Stimulated activated CD4-positive, alpha-beta T cell treated with anti-CD3 and anti-CD28 coated beads, Interleukin-4, amount 100 ng/mL, for 48 hours (primary cell): ENCODE measurements at regions not wholly inside any gene's neighbourhood (a gene's known extent, or its start where the extent isn't known, plus 50 kb on each side); places are given as distances from the start of the nearest gene placed in this dataset.

Source experiments
- DNase-seq, 2 donors: peaks; one replicate each; pipeline ENCODE4 v3.0.0-alpha.2; 2020; ENCODE audit warnings: low read depth in 2 of 2

DNA sequence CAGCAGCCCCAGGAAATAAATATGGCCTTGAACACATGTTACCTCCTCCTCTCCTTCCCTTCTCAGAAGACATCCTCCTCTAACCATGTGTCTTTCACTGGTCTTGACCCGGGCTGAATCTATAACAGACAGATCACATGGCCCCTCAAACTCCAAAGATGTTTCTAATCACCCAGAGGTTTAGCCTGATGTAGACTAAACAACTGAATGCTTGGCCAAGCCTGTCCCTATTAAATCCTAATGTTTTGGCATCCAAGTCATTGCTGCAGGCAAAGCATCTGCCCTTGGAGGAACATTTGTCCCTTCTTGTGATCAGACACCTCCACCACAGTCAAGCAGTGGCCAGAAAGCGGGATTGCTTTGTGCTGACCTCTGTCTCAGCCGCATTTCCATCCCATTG, 65.5 kb downstream of the ANKRD60 start:
- DNase-seq = no peak

DNA sequence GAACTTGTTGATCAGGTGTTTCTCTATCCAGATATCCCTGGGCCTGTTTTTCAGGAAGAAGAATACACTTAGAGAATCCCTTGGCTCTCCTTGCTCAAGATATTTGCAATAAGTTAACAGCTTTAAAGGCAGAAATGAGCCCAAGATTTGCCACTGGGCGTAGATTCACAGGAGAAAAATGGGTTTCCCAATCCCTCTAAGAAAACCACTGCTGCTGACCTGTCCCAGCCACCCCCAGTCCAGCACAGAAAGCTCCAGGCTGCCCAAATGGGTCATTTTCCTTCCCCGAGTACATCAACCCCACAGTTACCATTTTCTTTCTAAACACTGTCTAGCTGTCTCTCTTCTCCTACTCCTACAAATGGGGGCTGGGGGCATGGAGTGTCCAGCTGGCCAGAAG, 67.3 kb downstream of the ANKRD60 start:
- DNase-seq = no peak

DNA sequence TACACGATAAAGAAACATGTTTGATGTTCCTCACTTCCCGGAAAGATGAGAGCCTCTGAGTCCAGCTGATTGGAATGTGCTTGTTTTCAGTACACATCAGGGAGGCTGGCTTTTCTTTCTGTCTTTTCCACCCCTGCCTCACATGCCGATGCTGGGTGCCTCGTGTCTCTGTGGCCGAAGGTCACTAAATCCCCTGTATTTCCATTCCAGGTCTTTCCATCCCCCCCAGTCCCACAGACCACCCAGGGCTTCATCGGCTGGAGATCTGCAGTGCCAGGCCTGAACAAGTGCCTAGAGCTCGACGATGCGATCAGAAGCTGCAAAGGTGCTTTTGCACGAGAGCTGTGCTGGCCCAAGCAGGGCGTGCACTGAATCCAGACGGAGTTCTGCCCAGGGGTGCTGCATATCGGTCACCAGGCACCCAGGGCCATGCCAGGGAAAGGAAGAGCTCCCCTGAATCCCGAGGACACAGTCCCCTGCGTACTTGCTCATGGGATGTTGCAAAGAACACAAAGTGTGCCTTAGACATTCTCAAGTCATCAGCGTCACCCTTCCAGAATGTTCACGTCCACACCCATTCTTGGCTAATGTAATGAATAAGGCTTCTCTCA, 67.9 kb downstream of the ANKRD60 start:
- no peak for DNase-seq

DNA sequence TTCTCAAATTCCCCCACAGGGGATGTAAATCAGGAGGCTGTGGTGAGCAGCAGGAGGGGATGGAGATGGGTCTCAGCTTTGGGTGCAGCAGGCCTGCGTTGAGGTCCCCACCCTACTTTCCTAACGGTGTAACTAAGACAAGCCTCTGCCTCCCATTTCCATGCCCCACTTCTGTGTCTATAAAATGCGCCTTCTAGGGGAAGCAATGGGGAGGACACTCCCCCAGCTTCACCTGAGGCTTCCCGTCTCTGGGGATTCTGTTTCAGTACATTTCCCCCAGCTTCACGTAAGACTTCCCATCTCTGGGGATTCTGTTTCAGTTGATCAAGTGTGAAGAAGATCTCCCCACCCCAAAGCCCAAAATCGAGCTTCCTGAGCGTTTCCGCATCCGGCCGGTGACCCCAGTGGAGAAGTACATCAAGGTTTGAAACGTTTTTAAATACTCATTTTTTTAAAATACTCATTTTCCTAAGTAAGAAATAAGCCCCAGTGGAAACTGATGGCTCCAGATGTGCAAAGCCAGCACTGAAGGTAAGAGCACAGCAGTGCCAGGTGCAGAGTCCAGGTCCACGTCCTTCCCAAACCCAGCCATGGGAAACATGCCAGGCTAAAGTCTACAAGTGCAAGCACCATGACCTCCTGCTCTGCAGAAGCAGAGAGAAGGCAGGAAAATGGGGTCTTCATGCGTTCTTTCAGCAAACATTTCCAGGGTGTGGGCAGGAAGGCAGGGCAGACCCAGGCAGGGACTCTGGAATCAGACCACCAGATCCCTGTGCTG, 73.1 kb downstream of the ANKRD60 start:
- DNase-seq = no peak

DNA sequence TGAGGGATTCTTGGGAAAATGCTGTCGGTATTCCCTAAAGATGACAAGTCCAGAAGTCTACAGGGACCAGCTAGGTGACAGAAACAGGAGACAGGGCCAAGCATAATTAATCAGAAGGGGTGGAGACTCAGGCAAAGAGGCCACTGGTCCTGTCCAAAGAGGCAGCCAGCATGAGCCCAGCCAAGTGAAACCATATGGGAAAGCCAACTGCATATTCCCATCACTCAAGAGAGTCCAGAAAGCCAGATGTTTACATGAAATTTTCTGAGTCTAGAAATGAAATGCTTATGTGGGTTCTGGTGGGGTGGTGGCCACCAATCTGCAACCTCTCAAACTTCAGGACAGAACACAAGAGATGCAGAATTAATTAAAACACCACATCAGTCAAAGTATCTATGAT, 74.3 kb downstream of the ANKRD60 start:
- DNase-seq = no peak

DNA sequence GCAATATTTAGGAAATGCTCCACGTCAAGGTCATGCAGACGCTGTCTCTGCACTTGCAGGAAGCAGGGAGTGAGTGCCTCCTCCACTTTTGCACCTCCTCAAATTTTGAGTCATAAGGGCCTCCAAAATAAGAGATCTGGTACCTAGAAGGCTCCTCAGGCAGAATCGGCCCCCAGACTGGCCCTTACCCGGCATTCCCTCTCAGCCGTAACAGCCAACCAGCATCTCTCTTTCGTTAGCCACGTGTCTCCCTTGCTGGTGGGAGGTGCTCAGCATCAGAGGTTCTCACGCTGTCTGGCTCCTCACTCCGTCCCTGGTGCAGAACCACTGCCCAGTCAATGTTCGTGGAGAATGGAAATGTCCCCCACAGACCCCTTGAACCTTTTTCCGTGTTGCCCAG, 75.3 kb downstream of the ANKRD60 start:
- DNase-seq = no peak

DNA sequence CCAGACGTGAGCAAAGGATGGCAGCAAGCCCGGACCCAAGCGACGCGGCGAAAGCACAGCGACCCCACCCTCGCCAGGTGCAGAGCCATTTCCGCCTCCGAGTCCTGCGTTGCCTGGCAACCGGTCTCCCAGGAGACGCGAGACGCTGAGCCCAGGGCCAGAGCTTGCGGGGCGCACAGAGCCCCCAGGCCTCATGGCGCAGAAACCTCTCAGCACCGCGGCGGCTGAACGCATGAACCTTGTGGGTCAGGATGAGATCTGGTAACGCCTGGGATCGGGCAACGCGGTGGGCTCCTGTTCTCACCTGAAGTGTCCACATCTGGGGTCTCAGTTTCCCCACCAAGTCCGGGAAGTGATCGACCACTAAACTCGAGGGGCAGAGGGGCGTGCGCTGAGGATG, 77.7 kb downstream of the ANKRD60 start:
- no peak for DNase-seq

DNA sequence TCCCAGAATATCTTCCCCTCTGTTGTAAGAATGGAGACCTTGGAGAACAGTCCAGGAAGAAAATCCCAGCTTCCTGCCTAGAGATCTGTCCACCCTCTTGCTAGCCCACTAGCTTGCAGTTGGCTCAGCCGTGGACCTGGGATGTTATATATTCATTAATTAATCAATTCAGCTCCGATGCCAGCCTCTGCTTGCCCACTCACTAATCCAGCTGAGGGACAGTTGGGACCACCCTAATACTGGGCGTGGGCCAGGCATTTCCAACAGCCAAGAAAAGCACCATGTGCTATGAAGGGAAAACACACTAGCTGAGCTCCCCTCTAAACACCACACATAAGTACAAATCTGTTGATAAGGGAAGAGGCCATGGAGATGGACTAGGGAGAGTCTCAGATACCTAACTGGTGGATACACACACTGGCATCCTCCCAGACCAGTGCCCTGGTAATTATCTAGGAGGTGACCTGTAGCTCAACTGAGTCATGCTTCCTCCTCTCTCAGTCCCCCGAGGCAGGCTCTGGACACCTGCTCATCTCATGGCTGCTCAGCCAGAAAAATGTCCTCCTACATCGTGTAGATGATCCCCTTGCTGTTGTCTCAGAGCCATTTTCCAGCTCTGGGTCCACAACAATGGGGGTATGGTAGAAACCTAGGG, 78.9 kb downstream of the ANKRD60 start:
- DNase-seq = no peak

DNA sequence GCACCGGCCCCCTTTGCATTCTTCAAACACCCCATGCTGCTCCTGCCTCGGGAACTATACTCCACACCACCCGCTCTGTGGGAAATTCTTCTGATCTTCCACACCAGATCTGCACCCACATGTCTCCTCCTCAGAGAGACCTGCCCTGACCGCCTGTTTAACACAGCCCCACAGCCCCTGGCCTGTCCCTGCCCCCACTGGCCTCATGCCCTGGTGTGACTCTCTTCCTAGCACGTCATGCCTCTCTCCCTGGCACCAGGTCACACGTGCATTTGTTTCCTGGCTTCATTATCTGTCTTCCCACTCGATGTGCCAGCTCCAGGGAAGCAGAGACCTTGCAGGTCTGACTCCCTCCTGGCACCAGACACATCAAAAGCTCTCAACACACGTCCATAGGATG, 79.6 kb downstream of the ANKRD60 start:
- no peak for DNase-seq

DNA sequence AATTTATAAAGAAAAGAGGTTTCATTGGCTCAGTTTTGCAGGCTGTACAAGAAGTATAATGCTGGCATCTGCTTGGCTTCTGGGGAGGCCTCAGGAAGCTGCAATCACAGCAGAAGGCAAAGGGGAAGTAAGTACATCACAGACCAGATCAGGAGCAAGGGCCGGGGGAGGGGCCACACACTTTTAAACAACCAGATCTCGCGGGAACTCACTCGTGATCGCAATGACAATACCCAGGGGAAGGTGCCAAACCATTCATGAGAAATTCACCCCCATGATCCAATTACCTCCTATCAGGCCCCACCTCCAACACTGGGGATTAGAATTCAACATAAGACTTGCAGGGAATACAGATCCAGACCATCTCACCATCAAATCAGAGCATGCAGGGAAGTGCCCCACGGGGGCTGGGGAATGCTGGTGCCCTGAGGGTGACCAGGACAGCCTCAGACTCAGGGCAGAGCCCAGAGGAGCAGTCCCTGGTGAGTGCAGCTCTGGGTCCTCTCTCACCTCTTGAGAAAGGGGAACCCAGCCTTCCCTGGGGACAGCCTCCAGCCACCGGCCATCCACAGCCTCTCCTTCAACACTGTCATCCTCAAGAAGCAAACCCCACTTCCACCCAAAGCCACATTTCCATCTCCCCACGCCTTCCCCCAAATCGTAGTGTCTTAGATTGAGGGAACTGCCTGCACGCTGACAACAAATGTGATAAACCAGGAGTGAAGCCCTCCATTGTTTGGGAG, 80.7 kb downstream of the ANKRD60 start:
- no peak for DNase-seq

DNA sequence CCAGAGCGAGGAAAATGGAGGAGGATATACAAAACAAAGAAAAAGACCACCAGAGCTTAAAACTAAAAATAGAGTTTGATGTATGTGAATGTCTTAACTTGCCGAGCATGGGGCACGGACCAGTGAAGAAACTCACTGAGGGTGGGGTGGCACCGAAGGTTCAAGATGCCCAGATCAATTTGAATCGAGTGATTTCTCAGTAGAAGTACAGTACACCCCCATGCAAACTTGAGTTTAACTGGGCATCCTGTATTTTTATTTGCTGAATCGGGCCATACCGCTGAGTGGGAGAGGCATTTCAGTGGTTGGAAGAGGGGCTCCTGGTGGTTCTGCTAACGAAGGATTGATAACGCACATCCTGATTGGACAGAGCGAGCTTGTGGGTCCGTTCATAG, 81.7 kb downstream of the ANKRD60 start:
- no peak for DNase-seq

DNA sequence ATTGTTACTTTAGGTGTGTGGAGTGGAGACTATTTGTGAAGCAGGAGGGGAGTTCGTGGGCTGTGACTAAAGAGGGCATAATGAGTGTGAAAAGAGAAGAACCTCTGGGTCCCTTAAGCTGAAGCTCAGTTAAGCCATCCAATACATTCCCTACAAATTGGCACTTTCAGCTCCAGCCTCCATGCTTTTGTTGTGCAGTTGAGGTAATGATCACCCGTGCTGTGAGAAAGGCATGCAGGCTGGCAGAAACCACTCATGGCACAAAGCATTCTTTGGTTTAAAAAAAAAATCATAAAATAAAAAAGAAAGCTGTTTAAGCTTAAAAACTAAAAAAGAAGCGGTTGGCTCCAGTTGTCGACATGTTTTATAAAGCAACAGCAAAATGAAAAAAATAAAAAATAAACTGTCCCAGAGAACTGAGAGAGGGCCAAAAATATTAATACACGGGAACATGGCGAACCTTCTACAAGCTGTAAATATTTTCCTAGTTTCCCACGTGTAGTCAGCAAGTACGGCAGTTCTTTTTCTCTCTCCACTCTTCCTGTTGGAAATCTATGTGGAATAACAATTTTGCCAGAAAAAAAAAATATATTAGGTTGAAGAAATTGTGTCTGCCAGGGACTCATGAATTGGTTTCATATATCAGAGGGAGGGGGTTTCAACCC, 82.2 kb downstream of the ANKRD60 start:
- DNase-seq = no peak

DNA sequence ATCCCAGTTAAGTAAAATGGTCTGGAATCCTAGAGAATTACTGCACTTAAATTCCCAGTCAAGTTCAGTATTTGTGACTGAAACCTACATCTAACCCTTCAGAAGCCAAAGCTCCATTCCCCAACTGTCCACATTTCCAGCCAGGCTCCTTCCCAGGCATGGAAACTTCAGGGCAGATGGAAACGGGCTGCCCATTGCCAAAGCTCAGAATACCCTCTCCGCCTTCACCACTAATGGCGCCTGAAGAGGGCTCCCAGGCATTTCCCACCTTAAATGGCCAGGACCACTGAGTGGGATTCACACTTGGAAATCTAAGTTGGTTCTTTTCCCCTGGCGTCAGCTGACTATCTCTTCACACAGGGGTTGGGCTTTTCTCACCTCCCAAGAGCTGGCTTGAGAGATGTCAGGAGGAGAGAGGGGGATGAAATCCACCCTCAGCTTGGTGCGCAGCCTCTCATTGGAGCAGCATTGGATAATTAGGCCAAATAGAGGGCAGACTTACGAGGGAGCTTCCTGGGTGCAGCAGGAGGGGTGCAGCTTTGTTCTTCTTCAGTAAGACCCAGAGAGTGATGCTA, 82.9 kb downstream of the ANKRD60 start:
- no peak for DNase-seq

DNA sequence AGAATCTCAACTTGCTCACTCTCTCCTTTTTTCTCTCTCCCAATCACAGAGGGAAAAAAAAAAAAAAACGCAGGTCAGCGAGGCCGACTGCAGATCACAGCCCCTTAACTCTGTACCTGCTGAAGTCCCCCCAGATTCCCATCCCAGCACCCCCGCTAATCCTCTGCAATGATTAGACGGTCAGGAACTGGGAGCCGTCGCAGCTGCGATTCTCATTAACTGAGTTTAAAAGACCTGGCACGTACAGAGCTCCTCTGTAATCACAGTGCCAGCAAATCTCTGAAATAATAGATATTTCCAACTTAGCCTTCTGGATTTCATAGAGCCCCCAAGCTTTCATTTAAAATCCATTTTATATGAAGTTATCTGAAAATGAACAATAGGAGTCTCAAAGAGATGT, 84.4 kb downstream of the ANKRD60 start:
- no peak for DNase-seq

DNA sequence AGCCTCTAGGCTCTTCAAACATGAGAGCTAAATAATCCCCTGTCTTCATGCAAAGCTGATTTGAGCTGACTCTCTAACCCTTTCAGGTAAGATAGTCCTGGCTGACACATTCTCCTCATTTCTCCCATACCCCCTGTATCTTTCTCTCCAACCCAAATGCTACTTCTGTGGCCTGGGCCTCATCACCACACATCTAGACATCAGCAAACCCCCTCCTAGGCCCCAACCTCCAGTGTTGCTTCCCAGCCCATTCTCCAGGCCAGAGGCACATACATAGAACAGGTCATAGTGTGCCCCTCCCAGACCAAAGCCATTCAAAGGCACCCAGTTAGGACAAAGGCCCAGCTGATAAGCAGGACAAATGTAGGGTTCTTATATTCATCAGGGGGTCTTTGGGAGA, 84.9 kb downstream of the ANKRD60 start:
- no peak for DNase-seq

DNA sequence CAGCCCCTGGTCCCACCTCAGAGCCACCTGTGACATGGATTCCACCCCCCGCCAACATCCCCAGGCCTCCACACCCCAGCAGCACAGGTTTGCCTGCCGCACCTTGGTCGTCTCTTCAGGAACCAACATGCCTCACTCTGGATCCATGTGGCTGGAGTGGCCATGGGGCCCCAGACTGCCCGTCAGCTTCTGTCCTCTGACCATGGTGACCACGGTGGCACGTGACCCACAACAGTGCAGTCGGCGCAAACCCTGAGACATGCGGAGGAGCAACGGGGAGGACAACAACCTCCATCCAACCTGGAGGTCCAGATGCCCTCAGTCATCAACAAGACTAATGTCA, 85.6 kb downstream of the ANKRD60 start:
- no peak for DNase-seq

DNA sequence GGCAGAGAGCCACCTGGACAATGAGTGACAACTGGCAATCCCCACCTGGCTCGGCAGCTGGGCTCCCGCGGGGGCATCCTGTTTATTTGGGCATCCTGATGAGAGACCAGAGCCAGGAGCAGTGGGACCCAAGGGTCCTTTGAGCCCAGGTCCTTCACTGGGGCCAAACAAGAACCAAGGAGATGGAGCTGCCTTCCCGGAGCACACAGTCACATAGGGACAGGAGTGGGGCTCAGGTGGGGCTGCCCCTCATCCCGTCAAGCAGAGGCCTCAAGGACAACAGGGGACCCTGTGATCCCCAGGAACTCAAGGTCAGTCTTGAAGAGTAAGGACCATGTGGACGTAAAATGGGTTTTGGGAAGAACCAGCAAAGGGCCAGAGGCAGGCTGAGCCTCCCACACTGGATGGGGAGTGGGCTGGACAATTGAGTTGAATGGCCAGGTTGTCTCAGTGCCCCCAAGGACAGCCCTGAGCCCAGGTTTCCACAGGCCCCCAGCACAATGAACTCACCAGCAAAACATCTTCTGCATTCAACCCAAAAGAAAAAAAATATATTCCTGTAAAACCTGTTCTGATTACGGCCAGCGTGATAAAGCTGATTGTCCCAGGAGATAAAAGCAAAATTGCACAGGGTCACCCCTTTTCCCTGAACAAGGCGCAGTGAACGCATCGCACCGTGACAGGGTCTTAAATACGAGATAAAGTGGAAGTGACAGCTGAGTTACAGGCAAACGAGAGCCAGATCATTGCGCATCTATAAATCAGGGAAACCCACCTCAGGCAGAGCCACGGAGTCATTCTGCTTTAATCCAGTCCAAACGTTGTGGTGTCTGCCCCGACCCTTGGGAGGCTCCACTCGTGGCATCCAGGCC, 86.2 kb downstream of the ANKRD60 start:
- no peak for DNase-seq

DNA sequence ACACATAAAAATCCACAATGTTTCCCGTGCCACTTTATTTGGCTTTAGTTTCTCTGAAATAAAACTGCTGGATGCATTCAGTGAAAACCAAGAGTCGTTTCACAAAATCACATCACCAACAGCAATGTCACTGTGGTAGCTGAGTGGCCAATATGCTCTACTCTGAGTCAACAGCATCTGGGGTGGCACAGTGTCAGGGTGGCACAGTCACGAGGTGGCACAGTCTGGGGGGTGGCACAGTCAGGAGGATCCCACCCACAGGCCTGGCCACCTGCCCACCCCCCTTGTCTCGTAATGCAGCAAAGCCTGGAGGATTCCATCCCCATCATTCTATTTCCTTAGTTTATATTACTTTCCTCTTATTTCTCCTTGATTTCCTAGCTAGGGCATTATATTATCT, 87.0 kb downstream of the ANKRD60 start:
- no peak for DNase-seq

DNA sequence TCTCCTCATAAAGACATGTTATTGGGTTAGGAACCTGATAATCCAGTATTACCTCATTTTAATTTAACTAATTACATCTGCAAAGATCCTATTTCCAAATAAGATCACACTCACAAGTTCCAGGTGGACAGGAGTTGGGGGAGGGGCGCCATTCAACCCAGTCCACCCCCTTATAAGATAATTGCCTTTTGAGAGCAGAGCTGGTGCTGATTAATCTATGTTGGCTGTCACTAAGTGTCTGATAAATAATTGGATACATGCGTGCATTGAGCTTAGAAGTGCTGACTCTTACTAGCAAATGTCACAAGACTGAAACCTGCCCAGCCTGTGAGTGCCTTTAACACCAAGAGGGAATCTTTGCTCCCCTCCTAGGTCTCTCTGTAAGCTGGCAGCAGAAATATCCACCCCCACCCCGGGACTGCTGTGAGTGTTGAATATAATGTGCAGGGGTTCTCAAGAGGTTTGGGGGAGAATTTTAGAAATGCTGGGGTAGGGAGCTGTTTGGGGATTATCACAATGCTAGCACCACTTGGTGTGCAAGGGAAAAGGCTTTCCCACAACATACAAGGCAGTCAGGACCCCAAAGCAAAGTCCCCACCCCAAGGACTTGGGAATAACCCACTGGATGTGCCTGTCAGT, 87.5 kb downstream of the ANKRD60 start:
- DNase-seq = no peak
